Mucosa of descending colon (tissue), 3 donors: ENCODE measurements at regions not wholly inside any gene's neighbourhood (a gene's known extent, or its start where the extent isn't known, plus 50 kb on each side); places are given as distances from the start of the nearest gene placed in this dataset.
"Not testable (repeated sequence)": the region's sequence is repeated elsewhere in the genome, so short reads cannot be mapped to it uniquely, and the experiment has no call there.

Experiments used
- ATAC-seq: fragments of 200-7000 bp; cut with Tn5 transposase; one replicate; pipeline ENCODE4 v1.9.1; 2020; ENCODE audit warnings: mild to moderate bottlenecking, moderate library complexity
- DNase-seq, 3 donors: peaks; one replicate each; pipeline ENCODE4 v3.0.0-alpha.2; 2020
- H3K36me3 ChIP-seq: fragments of 200-600 bp; one replicate; pipeline ENCODE4 v1.8.0; 2021; ENCODE audit warnings: low read depth, mild to moderate bottlenecking
- H3K4me1 ChIP-seq: fragments of 200-600 bp; one replicate; pipeline ENCODE4 v1.8.0; 2021; ENCODE audit warnings: low read depth, mild to moderate bottlenecking
- H3K4me3 ChIP-seq: fragments of 200-600 bp; one replicate; pipeline ENCODE4 v1.8.0; 2021; ENCODE audit warnings: mild to moderate bottlenecking
- H3K9me3 ChIP-seq: fragments of 200-600 bp; one replicate; pipeline ENCODE4 v1.8.0; 2021; ENCODE audit warnings: mild to moderate bottlenecking
- CTCF ChIP-seq: fragments of 200-600 bp; IDR thresholded peaks from one replicate; pipeline ENCODE4 v1.8.0; 2022; ENCODE audit warnings: antibody characterized with exemption, mild to moderate bottlenecking
- intact Hi-C, 2 donors: fragments of 100-400 bp; cut with DNase I in 1 of 2; cut with micrococcal nuclease in 1 of 2; formaldehyde crosslinking; loops; one replicate each; pipeline versions ENCODE4 v1.11.0 to v1.11.1; 2022; cut with DNase I, micrococcal nuclease
- donor health status: DM: no; HTN: no; CAD: no; lungs with moderate emphysema.
- donor health status: DM: no; HTN: no; CAD: no.
- donor health status: DM: no; HTN: yes; CAD: no.

- intact Hi-C loops: no loop called here
- ATAC-seq (no peak), DNase-seq (no peak)
- no peaks in the 10 kb centered on the region for H3K9me3 ChIP-seq
- H3K4me3 ChIP-seq: no peak overlapping the region
- TF ChIP-seq CTCF: no peak
- H3K4me1 ChIP-seq: no peaks in the 10 kb centered on the region
- no peaks in the 10 kb centered on the region for H3K36me3 ChIP-seq
Observed at GRCh38 chr9:129548571-129549135, 72.2 kb downstream of the C9orf50 start.

GRCh38 chr9:129547869-129548570 lies 72.9 kb downstream of the C9orf50 start:
- no peaks in the 10 kb centered on the region for H3K36me3 ChIP-seq
- no peak for TF ChIP-seq CTCF

GRCh38 chr9:129547063-129547462 lies 73.8 kb downstream of the C9orf50 start:
- H3K36me3 ChIP-seq: no peaks in the 10 kb centered on the region
- intact Hi-C loops: no loop called here
- H3K4me3 ChIP-seq: no peak overlapping the region
- ATAC-seq (no peak), DNase-seq (no peak)
- TF ChIP-seq CTCF: no peak
- no peaks in the 10 kb centered on the region for H3K4me1 ChIP-seq
- no peaks in the 10 kb centered on the region for H3K9me3 ChIP-seq

More at GRCh38 chr9:129547869-129548570, 72.9 kb downstream of the C9orf50 start:
- intact Hi-C loops: no loop called here
- ATAC-seq (no peak), DNase-seq (no peak)
- Histone ChIP-seq H3K9me3 (no peaks in the 10 kb centered on the region), H3K4me1 (no peaks in the 10 kb centered on the region), H3K4me3 (no peak overlapping the region)

GRCh38 chr9:129545876-129546275 lies 75.0 kb downstream of the C9orf50 start:
- H3K4me3 ChIP-seq, ATAC-seq: not testable (repeated sequence)

GRCh38 chr9:129544761-129545160 lies 76.1 kb downstream of the C9orf50 start:
- DNase-seq: no peak
- no peaks in the 10 kb centered on the region for H3K4me1 ChIP-seq

More at GRCh38 chr9:129545876-129546275, 75.0 kb downstream of the C9orf50 start:
- intact Hi-C loops, DNase-seq, H3K36me3 ChIP-seq, H3K9me3 ChIP-seq, H3K4me1 ChIP-seq: not testable (repeated sequence)

More at GRCh38 chr9:129544761-129545160, 76.1 kb downstream of the C9orf50 start:
- no peak for ATAC-seq
- no peak for TF ChIP-seq CTCF
- Histone ChIP-seq H3K4me3 (no peak overlapping the region), H3K9me3 (no peaks in the 10 kb centered on the region), H3K36me3 (no peaks in the 10 kb centered on the region)
- intact Hi-C loops: no loop called here
